Liver (tissue), 8 donors: ENCODE measurements at regions not wholly inside any gene's neighbourhood (a gene's known extent, or its start where the extent isn't known, plus 50 kb on each side); places are given as distances from the start of the nearest gene placed in this dataset.

Experiments
- DNase-seq: peaks from one replicate; pipeline ENCODE4 v3.0.0-alpha.2; 2017; ENCODE audit warnings: low spot score
- H3K27ac ChIP-seq, 2 donors: one replicate each; pipeline ENCODE4 v1.7.0; 2013; ENCODE audit warnings: inconsistent platforms in 2 of 2, low read length in 2 of 2, control low read depth in 1 of 2, low read depth in 1 of 2, mild to moderate bottlenecking in 1 of 2
- H3K27me3 ChIP-seq, 4 donors: one replicate each; pipeline versions ENCODE4 v1.6.1 to v1.7.0; 2013; ENCODE audit warnings: low read length in 3 of 4, inconsistent platforms in 1 of 4, mild to moderate bottlenecking in 1 of 4, moderate library complexity in 1 of 4; ENCODE audit not compliant: control insufficient read depth in 4 of 4, insufficient read depth in 4 of 4
- H3K36me3 ChIP-seq, 4 donors: one replicate each; pipeline versions ENCODE4 v1.6.1 to v1.7.0; 2013; ENCODE audit warnings: low read length in 3 of 4, mild to moderate bottlenecking in 3 of 4, low read depth in 1 of 4, moderate library complexity in 1 of 4; ENCODE audit not compliant: control insufficient read depth in 4 of 4, insufficient read depth in 3 of 4
- H3K4me1 ChIP-seq, 4 donors: one replicate each; pipeline versions ENCODE4 v1.6.1 to v1.7.0; 2013; ENCODE audit warnings: low read length in 3 of 4, mild to moderate bottlenecking in 3 of 4, moderate library complexity in 1 of 4; ENCODE audit not compliant: control insufficient read depth in 4 of 4, insufficient read depth in 4 of 4
- H3K4me3 ChIP-seq, 3 donors: one replicate each; pipeline versions ENCODE4 v1.6.1 to v1.7.0; 2013; ENCODE audit warnings: low read length in 3 of 3, control low read depth in 1 of 3, low read depth in 1 of 3, mild to moderate bottlenecking in 1 of 3
- H3K9ac ChIP-seq, 2 donors: one replicate each; pipeline ENCODE4 v1.7.0; 2013; ENCODE audit warnings: low read length in 2 of 2, mild to moderate bottlenecking in 2 of 2, moderate library complexity in 2 of 2, control low read depth in 1 of 2, low read depth in 1 of 2
- H3K9me3 ChIP-seq, 4 donors: one replicate each; pipeline versions ENCODE4 v1.6.1 to v1.7.0; 2013; ENCODE audit warnings: low read length in 3 of 4; ENCODE audit not compliant: control insufficient read depth in 4 of 4
- ATF3 ChIP-seq: IDR thresholded peaks from 2 replicates; pipeline ENCODE4 v1.6.1; 2016; ENCODE audit warnings: antibody characterized with exemption
- CTCF ChIP-seq: fragments of 150-350 bp; IDR thresholded peaks from 2 replicates; pipeline ENCODE4 v1.5.1; 2017; ENCODE audit warnings: improper control_type of control experiment, low read depth, low read length; ENCODE audit not compliant: missing input control
- EGR1 ChIP-seq, 2 donors: IDR thresholded peaks; 2 replicates each; pipeline ENCODE4 v1.6.1; 2016 to 2018; ENCODE audit warnings: antibody characterized with exemption in 2 of 2, low read depth in 2 of 2
- FOXA1 ChIP-seq: IDR thresholded peaks from 2 replicates; pipeline ENCODE4 v1.6.1; 2016; ENCODE audit warnings: antibody characterized with exemption
- FOXA2 ChIP-seq: IDR thresholded peaks from 2 replicates; pipeline ENCODE4 v1.6.1; 2016; ENCODE audit warnings: antibody characterized with exemption
- GABPA ChIP-seq, 2 donors: IDR thresholded peaks in 1 of 2; conservative IDR thresholded peaks in 1 of 2; 2 replicates each; pipeline ENCODE4 v1.6.1; 2016; ENCODE audit warnings: antibody characterized with exemption in 2 of 2, mild to moderate bottlenecking in 1 of 2, moderate library complexity in 1 of 2
- HNF4A ChIP-seq, 2 donors: conservative IDR thresholded peaks; 2 replicates each; pipeline ENCODE4 v1.6.1; 2016; ENCODE audit warnings: antibody characterized with exemption in 2 of 2, mild to moderate bottlenecking in 2 of 2
- HNF4G ChIP-seq: IDR thresholded peaks from 2 replicates; pipeline ENCODE4 v1.6.1; 2016; ENCODE audit warnings: antibody characterized with exemption
- JUND ChIP-seq, 2 donors: IDR thresholded peaks; 2 replicates each; pipeline ENCODE4 v1.6.1; 2016; ENCODE audit warnings: antibody characterized with exemption in 2 of 2
- NR2F2 ChIP-seq: IDR thresholded peaks from 2 replicates; pipeline ENCODE4 v1.6.1; 2016; ENCODE audit warnings: antibody characterized with exemption
- RAD21 ChIP-seq, 2 donors: IDR thresholded peaks; 2 replicates each; pipeline ENCODE4 v1.6.1; 2016; ENCODE audit warnings: antibody characterized with exemption in 2 of 2, mild to moderate bottlenecking in 2 of 2
- REST ChIP-seq: IDR thresholded peaks from 2 replicates; pipeline ENCODE4 v1.6.1; 2016; ENCODE audit warnings: antibody characterized with exemption, mild to moderate bottlenecking
- RXRA ChIP-seq, 2 donors: IDR thresholded peaks; 2 replicates each; pipeline ENCODE4 v1.6.1; 2017 to 2018; ENCODE audit warnings: antibody characterized with exemption in 2 of 2, mild to moderate bottlenecking in 1 of 2
- SP1 ChIP-seq: IDR thresholded peaks from 2 replicates; pipeline ENCODE4 v1.6.1; 2018; ENCODE audit warnings: antibody characterized with exemption, mild to moderate bottlenecking
- TAF1 ChIP-seq: conservative IDR thresholded peaks from 2 replicates; pipeline ENCODE4 v1.6.1; 2016; ENCODE audit warnings: antibody characterized with exemption, mild to moderate bottlenecking
- YY1 ChIP-seq: IDR thresholded peaks from 2 replicates; pipeline ENCODE4 v1.6.1; 2016; ENCODE audit warnings: antibody characterized with exemption, mild to moderate bottlenecking
- ZBTB33 ChIP-seq: IDR thresholded peaks from 2 replicates; pipeline ENCODE4 v1.6.1; 2016; ENCODE audit warnings: antibody characterized with exemption
- WGBS: extraction: QIAGEN DNeasy Blood & Tissue Kit; methylation state at CpG from one replicate; pipeline ENCODE4 v1.1.7; 2013; 5-methylcytosine and 5-hydroxymethylcytosine counted together
- TF ChIP-seq, protein P1 (sequence below): IDR thresholded peaks from 2 replicates; pipeline ENCODE4 v1.6.1; 2016; ENCODE audit warnings: antibody characterized with exemption
- donor health status: healthy.
- donor health status: healthy.
- donor health status: healthy.
- donor health status: healthy.
- donor health status: healthy.

- no peak for TF ChIP-seq RXRA (IDR thresholded peaks at IDR 0.05)
- no peak for TF ChIP-seq RAD21 (IDR thresholded peaks at IDR 0.05)
- no peak for TF ChIP-seq SP1
- TF ChIP-seq, protein P1, sequence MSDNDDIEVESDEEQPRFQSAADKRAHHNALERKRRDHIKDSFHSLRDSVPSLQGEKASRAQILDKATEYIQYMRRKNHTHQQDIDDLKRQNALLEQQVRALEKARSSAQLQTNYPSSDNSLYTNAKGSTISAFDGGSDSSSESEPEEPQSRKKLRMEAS = no peak
- no peak for TF ChIP-seq CTCF
- no peak for TF ChIP-seq EGR1 (IDR thresholded peaks at IDR 0.05; ENCODE audit: low read depth in 2 of 2)
- no peak for TF ChIP-seq HNF4G
- no peak for TF ChIP-seq GABPA (IDR thresholded peaks at IDR 0.05 in 1 of 2, conservative IDR thresholded peaks at IDR 0.05 in 1 of 2)
- TF ChIP-seq REST = no peak
- no peak for TF ChIP-seq ZBTB33
- no peak for TF ChIP-seq TAF1
- TF ChIP-seq YY1 = no peak
- no peak for TF ChIP-seq FOXA2
- no peak for TF ChIP-seq FOXA1
- TF ChIP-seq JUND (IDR thresholded peaks at IDR 0.05) = no peak
- TF ChIP-seq HNF4A (conservative IDR thresholded peaks at IDR 0.05) = no peak
- no peak for TF ChIP-seq ATF3
- TF ChIP-seq NR2F2 = no peak
- H3K36me3 ChIP-seq = no peaks in the 10 kb centered on the region
- no peak overlapping the region for H3K9ac ChIP-seq
- 45% methylated on average over 3 of the region's 3 CpGs for WGBS
- DNase-seq = no peak
- H3K27ac ChIP-seq = no peak overlapping the region
- no peaks in the 10 kb centered on the region for H3K27me3 ChIP-seq
- H3K4me1 ChIP-seq = no peaks in the 10 kb centered on the region
- H3K9me3 ChIP-seq = peaks cover 27 to 68% (median 56%) of the 10 kb centered on the region in 4 donors
- H3K4me3 ChIP-seq = no peak overlapping the region
Measured at GRCh38 chr7:56479748-56480147, 363.5 kb upstream of the NUPR2 start.

DNA sequence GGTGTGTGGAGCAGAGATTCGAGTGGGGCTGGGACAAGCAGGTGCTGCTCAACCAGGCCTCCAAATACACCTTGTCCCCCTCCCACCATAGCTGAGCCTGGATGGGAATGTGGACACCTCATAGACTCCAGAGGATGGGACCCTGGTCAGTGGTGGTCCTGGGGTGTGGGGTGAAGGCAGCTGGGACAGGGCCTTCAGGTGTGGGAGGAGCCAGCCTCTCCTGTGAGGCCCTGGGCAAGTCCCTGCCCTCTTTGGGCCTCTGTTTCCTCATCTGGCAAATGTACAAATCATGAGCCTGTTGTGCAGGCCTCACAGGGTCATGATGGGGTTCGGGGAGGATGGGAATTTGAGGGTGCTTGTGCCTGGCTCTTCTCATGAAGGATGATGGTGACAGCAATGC lies 362.9 kb upstream of the NUPR2 start:
- peaks cover 26 to 68% (median 56%) of the 10 kb centered on the region in 4 donors for H3K9me3 ChIP-seq

More for the DNA sequence above, 362.9 kb upstream of the NUPR2 start:
- 45% methylated on average over 2 of the region's 2 CpGs for WGBS
- H3K9ac ChIP-seq = no peak overlapping the region
- no peaks in the 10 kb centered on the region for H3K36me3 ChIP-seq
- H3K4me3 ChIP-seq = no peak overlapping the region
- TF ChIP-seq, protein P1 = no peak
- H3K4me1 ChIP-seq = no peaks in the 10 kb centered on the region
- no peaks in the 10 kb centered on the region for H3K27me3 ChIP-seq
- H3K27ac ChIP-seq = no peak overlapping the region
- DNase-seq = no peak
